Fibroblast of skin of left quadriceps (primary cell): ENCODE measurements at regions not wholly inside any gene's neighbourhood (a gene's known extent, or its start where the extent isn't known, plus 50 kb on each side); places are given as distances from the start of the nearest gene placed in this dataset.
"Not testable (repeated sequence)": the region's sequence is repeated elsewhere in the genome, so short reads cannot be mapped to it uniquely, and the experiment has no call there.

Experiments used
- DNase-seq, 2 experiments: peaks; one replicate each; pipeline ENCODE4 v3.0.0-alpha.2; 2013; ENCODE audit warnings: low read depth in 2 of 2

DNA sequence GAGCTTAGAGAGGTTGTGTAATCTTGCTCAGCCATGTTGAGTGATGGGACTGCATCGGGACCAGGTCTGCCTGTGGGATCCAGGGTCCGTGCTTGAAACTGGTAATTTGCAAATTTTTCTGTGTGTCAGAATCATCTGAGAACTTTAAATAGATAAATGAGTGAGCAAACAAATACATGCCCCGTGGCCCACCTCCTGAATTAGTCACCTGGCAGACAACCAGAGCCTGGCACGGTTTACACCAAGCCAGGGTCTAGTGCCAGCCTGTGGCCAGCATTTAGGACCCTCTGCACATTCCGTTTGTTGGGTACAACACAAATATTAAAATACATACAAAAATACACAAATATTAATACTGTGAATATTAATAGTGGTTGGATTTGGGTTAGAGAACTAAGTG, 90.6 kb upstream of the STOX2 start:
- DNase-seq, result no peak

DNA sequence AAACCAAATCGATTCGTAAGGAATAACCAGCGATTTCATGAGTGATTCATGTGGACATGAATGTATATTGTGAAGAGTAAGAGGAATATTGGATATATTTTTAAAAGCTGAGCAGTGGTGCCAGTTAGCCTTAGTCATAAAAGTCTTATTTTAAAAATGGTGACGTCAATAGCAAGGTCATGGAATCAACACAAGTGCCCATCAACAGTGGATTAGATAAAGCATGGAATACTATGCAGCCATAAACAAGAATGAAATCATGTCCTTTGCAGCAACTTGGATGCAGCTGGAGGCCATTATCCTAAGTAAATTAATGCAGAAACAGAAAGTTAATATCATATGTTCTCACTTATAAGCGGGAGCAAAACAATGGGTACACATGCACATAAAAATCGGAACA, 89.0 kb upstream of the STOX2 start:
- no peak for DNase-seq

DNA sequence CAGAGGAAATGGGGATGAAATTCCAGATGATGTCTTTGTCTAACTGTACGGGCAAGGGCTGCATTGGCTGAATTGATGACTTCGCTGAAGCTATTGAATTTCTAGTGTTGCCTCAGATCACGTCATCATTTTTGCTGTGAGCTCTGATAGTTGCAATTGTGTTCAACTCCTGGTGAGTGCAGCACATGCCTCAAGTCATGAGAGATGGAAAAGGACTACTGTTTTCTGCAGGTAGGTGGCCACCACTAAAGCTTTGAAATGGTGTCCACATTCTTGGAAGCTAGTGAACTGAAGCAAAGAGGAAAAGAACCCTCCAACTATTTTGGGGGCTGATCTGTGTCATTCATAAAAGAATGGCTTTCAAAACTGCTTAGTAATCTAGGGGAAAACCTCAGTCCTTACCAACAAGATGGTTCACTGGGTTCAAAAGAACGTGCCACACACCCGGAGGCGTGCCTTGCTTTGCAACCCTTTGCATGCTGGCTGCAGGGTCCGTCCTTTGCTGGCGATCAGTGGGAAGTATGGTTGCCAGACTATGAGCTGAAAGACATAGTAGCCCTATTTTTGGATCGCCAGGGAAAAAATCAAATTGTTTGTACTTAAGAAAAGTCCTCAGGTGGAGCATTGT, 88.1 kb upstream of the STOX2 start:
- DNase-seq, result no peak

DNA sequence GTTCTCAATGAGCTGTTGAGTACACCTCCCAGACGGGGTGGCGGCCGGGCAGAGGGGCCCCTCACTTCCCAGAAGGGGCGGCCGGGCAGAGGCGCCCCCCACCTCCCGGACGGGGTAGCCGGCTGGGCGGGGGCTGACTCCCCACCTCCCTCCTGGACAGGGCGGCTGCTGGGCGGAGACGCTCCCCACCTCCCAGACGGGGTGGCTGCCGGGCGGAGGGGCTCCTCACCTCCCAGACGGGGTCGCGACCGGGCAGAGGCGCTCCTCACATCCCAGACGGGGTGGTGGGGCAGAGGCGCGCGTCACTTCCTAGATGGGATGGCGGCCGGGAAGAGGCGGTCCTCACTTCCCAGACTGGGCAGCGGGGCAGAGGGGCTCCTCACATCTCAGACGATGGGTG, 86.5 kb upstream of the STOX2 start:
- DNase-seq, result not testable (repeated sequence)

DNA sequence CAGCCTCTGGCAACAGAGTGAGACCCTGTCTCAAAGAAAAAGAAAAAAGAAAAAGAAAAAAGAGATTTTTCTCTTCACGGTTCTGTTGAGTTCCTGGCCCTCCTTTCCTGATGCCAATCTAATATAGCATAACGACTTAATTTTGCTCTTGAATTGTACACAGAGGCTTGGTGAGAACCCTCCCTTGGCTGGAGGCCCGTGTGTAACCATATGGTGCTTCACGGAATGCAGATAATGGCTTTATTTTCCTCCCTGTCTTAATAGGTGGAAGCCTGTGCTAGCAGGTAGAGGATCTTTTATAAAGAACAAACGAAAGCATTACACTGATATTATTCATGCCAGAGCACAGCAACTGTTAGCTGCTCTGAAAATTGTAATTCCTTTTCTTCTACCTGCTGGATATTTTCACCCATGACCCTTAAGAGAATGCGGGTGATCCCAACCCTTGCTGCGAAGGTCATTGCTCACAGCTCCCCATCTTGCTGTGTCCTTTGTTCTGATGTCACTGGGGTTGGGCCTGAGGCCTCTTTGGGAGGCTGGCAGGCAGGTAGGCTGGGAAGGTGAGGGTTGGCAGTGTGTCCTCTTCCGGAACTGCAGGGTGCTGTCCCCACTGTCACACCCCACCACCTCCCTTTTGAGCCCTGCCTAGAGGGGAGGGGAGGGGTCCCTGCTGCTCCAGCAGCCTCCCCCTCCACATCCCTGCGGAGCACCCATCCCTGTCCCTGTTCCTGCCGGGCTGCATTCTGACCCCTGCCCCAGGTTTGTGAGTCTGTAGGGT, 83.8 kb upstream of the STOX2 start:
- no peak for DNase-seq

DNA sequence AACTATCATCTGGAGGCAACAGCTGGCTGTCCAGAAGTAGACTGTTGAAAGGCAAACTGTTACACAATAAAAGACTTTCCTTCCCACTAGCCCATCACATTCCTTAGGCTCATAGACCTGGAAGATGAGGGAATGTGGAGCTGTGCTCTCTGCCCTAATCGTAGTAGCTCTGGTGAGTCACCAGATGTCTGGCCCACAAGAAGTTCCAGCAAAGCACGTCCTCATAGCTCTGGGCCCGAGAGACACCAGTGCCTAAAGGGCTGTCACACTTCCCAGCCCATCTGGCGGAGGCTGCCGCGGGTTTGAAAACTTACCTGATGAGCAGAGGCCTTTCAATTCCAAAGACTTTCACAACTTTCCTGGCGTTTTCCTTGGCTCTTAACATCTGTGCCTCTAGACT, 81.7 kb upstream of the STOX2 start:
- peak; percentile 39 to 48 for DNase-seq

DNA sequence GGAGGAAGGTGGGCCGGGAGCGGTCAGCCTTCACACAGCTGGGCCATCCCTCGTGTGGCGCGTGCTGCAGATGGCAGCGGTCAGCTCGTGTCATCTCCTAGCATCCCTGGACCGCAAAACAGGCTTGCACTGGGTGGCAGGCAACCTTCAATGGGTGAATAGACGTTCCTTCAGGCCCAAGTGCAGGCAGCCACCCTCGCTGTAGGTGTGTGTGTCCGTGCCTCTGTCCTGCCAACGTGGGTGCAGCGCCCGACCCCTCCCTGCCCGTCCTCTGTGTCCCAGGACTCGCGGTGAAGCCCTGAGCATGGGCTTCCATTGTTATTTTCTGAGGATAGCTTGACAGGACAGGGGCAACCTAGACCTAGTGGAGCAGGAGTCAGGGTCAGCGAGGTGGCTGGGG, 79.8 kb upstream of the STOX2 start:
- DNase-seq, result no peak

DNA sequence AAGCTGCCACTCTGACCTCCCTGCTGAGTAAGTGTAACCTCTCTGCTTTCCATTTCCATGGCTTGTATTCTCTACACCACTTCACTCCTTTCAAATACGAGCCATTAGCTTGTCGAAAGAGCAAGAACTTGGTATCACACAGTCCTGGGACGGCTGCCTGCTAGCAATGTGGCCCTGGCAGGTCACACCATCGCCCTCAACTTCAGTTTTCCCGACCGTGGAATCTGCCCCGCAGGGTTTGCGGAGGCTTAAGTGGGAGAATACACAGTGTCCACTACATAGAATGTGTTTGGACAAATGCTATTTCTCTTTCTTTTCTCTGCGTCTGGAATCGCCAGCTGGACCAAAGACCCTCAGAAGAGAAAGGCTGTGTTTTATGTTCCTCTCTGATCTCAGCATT, 78.6 kb upstream of the STOX2 start:
- no peak for DNase-seq

DNA sequence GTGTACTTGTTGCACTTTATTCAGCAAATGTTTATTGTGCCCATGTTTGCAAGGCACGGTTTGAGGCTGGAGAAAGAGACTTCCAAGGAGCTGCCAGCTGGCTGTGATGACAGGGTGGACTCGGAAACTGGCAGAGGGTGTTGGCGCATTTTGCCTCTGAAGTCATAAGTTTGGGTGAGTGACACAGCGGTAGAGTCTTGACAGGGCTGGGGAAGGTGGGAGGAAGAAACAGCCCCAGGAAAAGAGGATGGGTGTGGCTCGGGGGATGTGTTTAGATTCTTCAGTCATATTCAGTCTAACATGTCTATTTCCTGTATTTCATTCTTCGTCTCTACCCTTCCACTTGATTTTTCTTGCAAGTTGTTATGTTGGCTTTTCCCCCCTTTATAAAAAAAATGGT, 77.0 kb upstream of the STOX2 start:
- no peak for DNase-seq

DNA sequence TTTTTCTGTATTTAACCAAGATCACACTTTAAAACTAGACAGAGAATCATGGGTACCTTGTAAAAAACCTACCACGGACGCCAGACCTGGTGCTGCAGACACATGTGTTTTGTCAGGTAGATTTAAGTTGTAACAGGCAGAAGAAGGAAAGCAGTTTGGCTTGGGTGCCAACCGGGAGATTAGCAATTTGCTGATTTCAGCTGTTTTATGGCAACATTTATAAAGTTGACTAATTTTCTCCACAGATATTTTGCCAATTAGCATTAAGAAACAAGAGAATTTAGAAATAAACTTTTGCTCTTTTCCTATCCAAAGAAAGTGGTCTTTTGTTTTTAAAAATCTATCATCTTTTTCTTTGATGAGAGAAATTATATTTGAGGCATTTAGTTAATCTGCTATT, 76.3 kb upstream of the STOX2 start:
- DNase-seq, result no peak

DNA sequence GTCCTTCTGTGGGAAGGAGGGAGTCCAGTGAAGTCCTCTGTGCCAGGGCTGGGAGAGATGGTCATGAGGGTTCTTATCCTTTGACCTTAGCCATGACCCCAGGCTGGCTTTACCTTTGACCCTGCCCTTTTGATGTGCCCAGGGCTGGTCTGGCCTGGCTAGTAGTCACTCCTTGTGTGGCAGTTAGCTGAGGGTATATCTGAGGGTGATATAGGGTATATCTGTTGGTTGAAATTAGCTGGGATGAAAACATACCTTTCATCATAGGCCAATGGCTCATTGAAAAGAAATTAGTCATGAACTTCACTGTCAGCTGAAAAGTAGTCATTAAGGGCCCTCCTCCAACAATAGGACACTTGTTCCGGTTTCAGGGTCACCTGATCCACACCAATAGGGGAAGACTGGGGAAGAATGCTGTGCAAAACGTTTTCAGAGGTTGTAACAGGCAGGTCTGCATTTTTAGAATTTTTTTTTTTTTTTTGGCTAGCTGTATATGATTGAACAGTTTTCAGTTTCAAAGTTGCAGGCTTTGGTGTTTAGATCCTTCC, 74.6 kb upstream of the STOX2 start:
- no peak for DNase-seq

DNA sequence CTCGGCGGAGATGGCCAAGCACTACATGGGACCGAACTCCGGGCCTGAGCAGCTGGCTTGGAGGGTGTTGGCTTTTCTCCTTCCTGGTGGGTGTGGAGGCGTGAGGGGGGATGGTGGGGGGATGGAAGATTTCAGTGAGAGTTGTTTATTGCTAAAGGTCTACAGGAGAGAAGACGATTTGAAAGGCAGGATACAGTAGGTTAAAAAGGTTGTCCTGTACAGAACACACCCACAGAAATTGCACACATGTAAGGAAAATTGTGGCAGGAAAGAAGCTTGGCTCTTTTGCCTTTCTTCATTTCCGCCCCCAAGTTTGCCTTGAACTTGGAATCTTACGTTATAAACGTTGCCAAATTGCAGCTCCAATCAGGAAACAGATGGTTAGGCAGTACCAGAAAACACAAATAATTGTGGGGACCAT, 74.1 kb upstream of the STOX2 start:
- DNase-seq, result no peak

DNA sequence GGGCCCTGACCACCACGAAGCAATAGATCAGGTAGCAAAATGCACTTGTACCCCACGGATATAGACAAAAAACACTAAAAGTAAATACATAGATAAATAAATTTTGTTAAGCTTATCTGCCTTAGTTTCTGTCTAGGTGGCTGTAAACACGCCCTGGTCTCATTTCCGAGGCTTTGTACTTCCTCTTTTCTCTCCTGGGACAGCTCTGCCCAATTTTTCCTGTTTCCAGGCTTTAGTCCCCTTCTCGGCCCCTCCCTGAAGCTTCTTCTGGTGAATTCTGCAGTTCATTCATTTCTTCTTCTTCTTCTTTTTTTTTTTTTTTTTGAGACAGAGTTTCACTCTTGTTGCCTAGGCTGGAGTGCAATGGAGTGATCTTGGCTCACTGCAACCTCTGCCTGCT, 73.4 kb upstream of the STOX2 start:
- DNase-seq, result no peak

DNA sequence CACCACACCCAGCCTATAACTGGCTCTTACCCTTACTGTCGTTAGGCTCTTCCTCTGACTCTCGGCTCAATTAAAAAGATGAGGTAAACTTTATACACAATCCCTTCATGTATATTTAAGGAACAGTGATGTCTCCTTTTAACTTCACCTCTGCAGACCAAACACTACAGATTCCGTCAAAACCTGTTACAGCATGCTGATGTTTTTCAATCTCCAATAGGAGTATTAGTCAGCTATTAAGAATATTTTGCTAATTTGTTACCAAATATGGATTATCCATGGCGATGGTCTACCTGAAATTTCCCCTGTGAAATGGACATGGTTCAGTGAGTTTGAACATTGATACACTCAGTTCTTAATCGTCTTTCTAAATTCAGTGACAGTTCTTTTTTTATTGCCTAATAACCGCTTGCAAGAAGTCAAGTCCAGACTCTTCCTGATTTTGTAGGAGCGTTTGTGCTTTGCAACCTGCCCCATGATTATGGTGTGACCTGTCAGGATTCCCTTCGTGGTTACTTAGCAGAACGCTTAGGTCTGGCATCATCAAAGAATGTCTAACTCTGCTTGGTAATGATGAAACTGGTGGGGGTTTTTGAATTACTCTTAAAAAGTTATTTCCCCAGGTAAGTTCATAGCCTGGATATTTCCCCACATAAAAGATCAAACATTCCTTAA, 72.2 kb upstream of the STOX2 start:
- no peak for DNase-seq

DNA sequence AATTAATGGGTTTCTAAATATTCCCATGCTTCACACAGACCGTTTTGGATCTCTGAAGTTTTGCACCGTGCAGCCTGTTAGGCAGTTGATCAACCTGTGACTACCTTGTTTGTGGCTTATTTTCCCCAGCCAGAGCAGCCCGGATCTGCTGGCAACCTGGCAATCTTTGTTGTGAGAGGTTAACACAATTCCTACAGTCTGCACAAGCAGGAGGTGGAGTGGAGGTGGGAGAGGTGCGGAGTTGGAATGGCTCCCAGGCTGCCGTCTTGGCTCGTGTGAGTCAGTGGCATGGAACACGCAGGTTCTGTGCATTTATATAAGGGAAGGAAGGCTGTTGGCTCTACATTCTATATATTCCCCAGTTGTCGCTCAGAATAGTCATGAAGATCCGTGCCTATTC, 70.9 kb upstream of the STOX2 start:
- no peak for DNase-seq

DNA sequence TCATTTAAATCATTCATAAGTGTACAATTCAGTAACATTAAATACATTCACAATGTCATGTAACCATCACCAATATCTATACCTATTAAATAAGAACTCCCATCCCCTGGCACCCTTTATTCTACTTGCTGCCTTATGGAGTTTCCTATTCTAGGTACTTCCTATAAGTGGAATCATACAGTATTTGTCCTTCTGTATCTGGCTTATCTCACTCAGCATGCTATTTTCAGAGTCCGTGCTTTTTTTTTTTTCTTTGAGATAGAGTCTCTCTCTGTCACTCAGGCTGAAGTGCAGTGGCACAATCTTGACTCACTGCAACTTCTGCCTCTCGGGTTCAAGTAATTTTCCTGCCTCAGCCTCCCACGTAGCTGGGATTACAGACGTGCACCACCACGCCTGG, 67.9 kb upstream of the STOX2 start:
- no peak for DNase-seq

DNA sequence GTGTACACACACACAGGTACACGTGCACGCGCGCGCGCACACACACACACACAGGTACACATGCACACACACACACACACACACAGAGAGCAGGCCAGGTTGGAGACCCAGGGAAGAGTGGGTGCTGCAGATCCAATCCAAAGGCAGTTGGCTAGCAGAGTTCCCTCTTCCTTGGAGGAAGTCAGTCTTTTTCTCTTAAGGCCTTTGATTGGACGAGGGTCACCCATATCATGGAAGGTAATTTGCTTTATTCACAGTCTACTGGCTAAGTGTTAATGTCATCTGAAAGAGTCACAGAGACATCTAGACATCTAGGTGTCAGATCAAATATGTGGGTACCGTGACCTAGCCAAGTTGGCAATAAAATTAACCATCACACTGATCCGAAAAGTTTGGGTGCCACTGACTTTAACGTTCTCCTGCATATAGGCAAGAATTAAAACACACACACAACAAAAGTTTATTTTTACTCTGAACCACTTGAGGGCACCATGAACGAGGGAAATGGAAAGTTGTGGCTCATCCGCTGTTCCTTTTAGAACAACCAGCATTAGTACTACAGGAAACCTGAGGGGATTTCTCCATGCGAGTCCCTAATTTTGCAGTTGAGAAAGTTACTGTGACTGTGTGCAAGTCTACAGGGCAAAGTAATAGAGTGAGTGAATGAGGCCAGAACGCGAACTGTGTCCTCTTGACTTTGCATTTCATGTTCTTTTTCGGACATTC, 66.0 kb upstream of the STOX2 start:
- DNase-seq, result no peak

DNA sequence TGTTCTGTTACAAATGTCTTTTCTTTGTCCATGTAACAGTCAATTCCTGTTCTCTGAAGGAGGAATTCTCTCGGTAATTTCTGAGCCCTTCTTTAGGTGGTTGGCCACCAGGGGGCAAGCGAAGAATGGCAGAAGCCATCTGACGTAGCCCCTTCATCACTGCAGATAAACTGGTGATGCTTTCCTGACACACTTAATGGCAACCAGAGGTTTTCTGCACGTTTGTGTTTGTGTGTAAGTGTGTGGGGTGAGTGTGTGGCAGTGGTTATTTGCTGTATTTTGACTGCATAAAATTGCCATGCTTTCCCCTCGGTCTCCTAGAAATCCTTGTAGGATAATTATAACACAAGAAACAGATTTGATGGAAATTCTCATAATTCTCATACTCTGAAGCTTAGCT, 64.8 kb upstream of the STOX2 start:
- peak; percentile 44 to 55 for DNase-seq

DNA sequence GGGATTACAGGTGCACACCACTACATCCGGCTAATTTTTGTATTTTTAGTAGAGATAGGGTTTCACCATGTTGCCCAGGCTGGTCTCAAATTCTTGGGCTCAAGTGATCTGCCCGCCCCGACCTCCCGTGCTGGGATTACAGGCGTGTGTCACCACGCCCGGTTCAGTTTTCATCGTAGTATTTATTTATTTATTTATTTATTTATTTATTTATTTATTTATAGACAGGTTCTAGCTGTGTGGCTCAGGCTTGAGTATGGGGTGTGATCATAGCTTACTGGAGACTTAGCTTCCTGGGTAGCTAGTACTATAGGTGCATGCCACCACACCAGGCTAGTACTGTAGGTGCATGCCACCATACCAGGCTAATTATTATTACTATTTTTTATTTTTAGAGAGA, 64.1 kb upstream of the STOX2 start:
- DNase-seq, result no peak

DNA sequence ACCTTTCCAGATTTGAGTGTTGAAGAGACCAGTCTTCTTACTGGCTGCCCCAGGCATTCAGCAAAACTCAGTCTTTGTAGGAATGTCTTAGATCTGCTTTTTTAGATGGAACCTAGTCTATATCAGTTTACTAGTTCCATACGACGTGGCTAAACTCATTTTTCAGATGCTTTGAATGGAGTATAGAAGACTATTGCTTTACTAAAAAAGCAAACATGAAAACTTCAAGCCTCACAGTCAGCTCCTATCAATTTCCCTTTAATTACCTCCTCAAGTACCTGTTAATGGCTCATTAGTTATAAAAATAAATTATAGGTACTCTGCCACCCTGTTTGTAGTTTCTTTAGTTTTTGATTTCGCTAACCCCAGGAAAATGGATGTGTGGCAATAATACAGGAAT, 63.0 kb upstream of the STOX2 start:
- DNase-seq, result no peak

DNA sequence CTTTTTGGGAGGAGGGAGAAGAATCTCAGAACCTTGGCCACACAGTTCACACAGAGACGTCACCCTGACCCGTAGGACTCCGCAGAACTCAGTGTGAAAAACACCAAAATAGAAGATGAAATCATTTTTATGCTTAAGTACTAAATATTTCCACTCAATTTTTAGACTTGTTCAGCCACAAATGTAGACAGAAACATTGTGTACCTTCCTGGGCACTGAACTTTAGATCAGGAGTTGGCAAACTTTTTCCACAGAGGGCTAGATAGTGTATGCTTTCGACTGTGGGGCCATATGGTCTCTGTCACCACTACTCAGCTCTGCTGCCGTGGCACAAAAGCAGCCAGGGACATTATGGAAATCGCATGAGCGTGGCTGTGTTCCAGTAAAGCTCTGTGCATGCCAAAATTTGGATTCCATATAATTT, 61.8 kb upstream of the STOX2 start:
- DNase-seq, result no peak

DNA sequence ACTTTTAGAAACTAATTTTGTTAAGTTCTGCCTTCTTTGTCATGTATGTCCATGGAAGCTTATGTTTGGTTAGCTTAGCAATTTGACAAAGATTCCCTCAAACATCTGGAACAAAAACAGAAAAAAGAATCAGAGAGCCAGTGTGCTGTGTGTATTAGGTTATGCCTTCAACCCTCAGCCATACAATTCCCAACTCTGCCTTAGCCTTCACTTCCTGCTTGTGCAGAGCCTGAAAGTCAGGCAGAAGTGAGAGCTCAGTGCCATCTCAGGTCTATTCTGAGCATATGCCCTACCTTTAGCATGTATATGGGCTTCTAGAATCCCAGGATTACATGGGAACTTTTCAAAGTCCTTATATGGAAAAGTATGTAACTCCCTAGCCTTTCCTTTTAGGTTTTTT, 58.2 kb upstream of the STOX2 start:
- DNase-seq, result no peak
